ENCODE measurements at regions not wholly inside any gene's neighbourhood (a gene's known extent, or its start where the extent isn't known, plus 50 kb on each side); places are given as distances from the start of the nearest gene placed in this dataset.

DNA sequence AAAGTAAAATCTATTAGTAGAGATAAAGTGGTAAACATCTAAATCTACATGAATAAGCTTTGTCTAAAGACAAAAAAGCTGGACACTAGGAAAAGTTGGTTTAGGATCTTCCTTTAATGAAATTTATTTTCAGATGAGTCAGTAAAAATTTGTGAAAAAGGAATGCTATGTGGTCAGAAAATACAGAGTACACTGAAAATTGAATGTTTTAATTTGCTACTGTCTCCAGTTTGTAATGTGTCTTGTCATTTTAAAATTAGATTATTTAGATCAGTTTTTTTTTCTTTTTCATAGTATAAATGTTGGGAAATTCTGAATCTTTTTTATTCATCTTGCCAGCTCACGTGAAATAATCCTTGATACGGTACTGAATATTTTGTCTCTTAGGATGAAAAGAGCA, 56.9 kb downstream of the SLITRK6 start:
- no peak for DNase-seq

DNA sequence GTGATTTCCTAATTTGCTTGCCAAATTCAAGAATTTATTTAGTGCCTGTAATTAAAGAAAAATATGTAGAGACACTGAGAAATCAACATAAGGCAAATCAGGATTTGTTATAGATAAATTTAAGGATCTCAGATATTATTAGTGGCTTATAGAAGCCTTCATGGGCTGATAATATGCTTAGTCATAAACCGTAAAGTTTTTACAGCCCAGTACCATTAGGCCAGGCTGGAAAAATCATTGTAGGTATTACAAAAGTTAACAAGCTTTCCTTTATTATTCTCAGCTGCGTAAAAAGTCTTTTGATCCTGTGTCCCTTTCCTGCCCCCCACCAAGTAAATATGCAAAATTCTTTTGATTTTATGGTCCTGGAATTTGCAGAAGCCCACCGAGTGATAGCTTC, 58.2 kb downstream of the SLITRK6 start:
- no peak for DNase-seq

DNA sequence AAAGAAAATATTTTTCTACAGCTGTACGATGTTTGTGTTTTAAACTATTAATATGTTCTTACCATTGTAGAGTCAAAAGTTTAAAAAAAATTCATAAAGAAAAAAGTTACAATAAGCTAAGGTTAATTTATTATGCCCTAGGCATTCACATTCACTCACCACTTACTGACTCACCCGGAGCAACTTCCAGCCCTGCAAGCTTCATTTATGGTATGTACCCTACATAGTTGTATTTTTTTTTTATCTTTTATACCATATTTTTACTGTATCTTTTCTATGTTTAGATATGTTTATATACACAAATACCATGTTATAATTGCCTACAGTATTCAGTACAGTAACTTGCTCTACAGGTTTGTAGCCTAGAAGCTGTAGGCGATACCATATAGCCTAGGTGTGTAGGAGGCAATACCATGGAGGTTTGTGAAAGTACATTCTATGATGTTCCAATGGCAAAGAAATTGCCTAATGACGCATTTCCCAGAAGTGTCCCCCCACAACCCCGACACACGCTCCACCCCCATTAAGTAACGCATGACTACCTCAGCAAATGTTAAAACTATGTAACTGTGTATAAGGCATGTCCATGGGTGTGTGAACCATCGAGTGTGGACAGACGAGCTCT, 60.4 kb downstream of the SLITRK6 start:
- no peak for DNase-seq

DNA sequence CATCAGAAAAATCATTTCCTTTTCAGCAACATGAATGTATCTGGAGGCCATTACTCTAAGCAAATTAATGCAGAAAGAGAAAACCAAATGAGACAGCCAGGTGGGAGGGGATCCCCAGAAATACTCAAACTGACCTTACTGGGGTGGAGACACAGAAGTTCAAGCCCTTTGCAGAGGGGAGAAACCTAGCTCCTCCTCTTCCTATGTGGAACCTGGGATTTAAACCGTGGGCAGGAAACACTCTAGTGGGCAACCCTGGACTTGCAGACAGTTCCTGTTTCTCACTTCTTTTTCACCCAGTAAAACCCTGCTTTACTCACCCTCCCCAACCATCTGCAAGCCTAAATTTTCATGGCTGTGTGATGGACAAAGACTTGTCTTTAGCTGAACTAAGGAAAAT, 61.3 kb downstream of the SLITRK6 start:
- DNase-seq, result no peak

DNA sequence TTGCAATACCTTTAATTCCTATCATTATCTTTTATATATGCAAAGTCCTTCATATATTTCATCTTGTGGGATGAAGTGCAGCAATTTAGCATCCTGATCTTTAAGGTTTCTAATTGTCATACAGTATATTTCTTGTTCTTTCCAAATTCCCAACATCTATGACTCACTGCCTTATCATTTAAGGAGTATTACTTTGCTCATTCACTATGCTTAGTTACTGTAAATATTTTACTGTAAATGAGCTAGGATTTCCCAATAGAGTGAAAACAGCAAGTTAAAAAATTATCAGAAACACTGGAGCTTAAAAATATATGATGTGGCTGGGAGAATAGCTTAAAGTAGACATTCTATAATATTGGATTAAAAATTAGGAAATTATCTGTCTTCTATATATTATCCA, 69.9 kb downstream of the SLITRK6 start:
- no peak for DNase-seq

DNA sequence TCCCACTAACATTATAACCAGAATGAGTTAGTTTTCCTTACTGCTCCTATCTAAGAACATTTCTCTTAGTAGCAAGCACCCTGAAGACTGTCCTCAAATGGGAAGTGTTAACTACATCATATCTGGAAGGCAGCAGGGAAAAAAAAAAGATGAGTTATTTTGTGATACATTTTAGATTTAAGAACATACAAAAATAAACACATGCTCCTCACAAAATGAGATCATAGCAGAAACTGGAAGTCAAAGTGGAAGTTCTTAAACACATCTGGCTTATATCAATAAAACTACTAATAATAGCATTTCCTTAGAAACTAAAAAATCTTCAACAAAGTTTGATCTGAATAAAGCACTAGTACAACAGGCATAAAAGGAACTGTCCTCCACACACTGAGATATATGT, 70.4 kb downstream of the SLITRK6 start:
- no peak for DNase-seq

DNA sequence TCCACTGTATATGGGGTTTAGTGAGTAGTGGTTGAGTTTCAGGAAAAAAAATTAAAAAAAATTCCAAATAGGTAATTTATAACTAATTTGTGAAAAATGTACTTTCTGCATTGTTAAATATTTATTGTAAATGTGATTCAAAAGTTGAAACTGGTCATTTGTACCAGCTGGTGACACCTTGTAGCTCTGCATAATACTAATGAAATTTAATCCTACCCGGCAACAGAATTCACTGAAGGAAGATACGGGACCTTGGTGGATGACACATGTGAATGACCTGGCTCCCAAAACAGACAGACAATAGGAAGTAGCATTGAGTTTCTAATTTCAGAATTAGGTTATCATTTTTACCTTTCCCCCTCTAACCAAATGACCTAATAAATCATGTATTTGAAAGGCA, 73.8 kb downstream of the SLITRK6 start:
- no peak for DNase-seq

DNA sequence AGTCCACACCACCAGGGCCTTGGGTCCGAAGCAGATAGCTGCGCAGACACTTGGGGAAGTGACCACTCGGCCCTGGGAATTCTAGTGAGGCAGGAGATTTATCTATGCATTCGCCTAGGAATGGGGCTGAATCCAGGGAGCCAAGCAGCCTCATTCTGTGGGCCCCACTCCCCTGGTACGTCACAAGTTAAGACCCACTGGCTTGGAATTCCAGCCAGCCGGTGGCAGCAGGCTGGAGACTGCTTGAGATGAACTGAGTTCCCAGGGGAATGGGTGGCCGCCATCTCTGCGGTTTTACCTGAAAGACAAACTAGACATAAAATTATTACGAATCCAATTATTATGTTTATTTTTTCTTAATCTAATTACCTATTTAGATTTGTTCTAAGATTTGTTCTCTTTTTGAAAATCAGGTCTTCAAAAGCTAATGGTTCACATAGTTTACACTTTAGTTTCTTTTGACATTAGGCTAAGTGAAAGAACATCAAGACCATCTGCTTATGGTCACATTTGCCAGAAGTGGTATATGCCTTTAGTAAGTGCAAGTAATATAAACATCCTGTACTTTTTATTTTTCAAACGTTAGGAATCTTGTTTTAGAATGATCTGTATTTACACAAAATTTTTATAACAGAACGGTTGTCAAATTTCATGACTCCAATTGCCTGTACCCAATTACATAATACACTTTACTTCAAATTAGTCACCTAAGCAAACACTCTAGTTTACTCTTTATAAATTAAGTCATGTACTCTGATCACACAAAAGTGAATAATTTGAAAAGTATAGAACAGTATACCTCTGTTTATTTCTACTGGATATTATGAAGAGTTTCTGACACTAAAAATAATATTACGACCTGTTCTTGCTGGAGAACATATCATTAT, 74.4 kb downstream of the SLITRK6 start:
- DNase-seq, result no peak

DNA sequence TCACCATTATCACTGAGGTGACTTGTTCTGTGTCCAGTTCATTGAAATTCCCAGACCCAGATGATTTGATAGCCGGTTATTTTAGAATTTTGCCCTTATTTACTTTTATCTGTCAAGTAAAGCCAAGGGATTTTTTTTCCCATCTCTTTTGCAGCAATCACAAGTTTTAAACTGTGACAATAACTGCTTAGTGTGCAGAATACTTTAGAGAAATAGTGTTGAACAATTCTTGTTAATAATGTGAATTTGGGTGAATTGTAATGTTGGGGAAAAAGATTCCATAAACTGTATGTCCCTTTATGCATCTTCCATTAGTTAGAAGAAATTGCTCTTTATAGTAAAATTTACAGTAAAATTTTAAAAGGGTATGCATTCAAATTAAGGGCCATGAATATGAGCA, 79.5 kb downstream of the SLITRK6 start:
- no peak for DNase-seq

DNA sequence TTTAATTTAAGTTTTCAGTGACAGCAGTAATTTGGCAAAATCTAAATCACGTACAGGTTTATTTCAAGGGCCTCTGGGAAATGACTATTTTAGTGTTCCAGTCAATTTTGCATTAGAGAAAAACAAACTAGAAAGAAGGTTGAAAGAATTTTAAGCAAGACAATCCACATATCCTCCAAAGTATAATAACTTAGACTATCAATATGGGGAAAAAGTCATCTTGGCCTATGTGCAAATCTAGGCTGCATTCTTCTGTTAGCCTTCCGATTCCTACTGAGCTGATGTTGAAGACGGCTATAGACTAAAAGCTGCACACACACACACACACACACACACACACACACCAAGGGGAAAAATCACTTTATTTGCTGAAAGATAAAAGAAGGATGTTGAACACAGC, 81.3 kb downstream of the SLITRK6 start:
- no peak for DNase-seq

DNA sequence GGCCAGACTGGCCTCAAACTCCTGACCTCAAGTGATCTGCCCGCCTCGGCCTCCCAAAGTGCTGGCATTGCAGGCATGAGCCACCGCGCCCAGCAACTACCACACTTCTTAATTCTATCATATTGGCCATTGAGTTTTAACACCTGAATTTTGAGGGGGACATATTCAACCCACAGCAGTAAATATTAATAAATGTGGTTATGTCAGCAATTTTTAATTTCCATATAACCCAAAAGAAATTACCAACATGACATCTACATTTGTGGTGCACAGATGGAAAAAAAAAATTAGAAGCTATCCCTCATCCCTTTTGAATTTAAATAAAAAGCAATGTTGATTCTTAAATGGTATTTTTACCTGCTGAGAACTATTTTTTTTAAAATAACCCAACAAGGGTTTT, 88.7 kb downstream of the SLITRK6 start:
- no peak for DNase-seq

DNA sequence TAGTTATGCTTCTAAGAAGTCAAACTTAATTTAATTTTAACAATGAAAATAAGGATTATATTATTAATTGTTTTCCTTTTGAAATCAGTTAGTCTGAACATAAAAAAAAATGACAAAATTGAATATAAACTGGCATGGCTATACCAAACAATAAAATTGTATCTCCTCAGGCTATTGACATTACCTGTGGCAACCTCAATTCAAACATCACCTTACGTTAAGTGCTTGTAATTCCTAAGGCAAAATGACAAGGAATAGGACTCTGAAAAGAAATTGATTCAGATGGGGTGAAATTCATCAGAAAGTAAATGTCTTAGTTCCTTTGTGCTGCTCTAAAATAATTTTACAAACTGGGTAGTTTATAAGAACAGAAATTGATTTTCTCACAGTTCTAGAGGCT, 89.5 kb downstream of the SLITRK6 start:
- no peak for DNase-seq

DNA sequence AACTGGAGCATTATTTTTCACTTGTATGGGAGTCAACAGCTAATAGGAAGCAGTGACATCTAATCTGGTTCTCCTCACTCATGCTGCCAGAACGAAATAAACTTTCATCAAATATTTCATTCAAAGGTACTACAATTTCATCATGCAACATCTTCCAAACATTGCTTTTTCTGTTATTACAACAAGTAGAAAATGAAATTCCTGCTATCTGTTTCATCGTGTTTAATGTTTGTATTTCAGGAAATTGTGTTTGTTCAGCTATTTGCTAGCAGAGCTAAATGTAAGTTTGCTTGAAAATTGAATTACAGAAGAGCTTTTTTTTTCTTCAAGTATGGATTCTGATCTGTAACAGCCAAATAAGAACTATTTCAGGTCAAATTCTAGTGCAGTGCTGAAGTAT, 90.1 kb downstream of the SLITRK6 start:
- DNase-seq, result no peak

DNA sequence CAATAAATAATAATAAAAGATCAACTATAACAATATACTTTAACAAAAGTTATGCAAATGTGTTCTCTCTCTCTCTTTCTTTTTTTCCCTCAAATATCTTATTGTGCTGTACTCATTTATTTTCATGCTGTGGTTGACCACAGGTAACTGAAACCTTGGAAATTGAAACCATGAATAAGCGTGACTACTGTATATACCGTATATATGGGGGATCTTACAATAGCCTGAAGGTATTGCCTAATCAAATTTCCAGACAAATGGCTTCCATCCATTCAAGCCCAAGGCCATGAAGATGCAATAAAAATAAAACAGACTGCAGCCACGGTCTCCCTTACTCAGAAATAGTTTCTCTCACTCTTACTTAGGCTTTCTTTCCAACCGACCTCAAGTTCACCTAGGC, 98.3 kb downstream of the SLITRK6 start:
- no peak for DNase-seq

DNA sequence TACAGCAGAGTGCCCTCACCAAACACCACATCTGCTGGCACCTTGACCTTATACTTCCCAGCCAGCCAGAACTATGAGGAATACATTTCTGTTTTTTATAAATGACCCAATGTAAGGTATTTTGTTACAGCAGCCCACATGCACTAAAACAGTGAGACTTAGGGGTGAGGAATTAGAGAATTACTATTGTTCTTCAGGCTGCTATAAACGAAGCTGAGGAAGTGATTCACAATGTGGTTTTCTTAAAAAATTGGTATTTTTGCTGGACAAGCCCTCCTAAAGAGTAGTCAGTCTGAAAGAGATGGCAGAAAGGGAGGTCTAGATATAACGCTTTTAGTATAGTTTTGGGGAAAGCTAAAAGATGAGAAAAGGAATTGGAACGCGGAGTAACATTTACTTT, 101.0 kb downstream of the SLITRK6 start:
- no peak for DNase-seq

DNA sequence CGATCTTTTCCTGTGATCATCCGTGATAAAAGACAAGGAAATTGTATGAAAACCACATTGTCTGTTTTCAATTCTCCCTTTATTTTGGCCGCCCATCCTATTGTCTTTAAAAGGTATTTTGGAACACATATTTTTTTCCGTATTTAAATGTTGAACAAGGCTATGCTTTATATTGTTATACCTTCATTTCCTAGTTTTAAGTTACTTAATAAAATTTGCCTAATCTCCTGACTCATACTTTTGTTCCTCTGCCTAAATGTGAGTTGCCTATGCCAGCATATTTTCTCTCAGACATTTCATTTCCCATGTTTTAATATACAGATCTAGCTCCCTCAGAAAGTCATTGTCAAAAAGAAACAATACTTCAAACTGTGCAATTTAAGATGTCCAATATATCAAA, 104.2 kb downstream of the SLITRK6 start:
- DNase-seq, result no peak

DNA sequence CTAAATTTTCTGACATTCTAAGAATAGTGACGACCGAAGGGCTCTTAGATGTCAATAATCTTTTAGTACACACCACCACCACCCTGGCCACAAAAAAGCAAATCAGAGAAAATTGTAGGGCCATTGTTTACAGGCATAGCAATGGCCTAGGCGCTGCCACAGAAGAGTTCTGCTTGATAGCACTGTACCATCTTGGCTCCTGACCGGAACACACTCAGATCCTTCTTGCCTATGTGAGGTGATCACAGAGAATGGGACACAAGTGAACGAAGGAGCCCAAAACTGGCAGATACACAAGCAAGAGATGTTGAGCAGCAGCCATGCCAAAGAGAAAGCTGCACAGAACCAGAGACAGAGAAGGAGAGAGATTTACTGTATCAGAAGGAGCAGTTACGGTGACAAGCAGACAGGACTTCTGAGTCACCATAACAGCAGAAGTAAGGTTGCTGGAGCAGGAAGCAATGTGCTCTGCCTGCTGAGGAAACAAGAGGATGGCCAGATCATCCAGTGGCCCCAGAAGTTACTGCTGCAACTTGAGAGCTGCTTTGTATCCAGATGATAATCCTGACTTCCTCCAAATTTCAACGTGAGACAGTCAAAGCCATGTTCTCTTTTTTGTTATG, 105.2 kb downstream of the SLITRK6 start:
- no peak for DNase-seq

DNA sequence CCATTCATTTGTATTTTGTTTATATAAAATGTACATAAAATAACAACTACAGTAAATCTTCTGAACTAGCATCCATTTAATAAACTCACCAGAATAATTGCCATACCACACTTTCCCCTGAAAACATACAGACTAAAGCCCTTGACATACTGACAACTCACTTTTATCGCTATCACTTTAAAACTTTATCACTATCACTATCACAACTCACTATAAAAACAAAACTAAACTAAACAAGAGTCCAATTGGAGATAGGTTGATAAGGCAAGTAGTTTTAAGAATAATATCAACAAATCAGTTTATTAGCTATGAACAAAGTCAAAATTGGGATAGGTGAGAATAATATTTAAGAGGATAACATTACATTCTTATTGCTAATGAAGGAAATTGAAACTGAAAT, 108.9 kb downstream of the SLITRK6 start:
- no peak for DNase-seq

DNA sequence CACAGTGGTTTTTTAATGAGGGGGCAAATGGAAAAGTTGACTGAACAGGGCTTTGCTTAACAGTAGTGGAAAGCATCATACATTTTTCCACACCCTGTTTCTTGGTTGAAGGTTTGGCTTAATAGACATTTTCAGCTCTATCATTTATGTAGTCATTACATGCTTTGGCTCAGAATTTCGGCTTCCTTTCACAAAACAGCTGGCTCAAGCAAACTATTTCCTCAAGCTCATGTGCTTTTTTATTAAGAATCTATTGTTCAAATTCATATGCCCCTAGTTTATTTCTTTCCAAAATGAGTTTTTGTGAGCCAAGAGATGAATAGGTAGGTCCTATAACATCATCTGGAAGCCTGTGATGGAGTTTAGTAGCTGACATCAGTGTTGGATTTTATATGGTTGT, 113.8 kb downstream of the SLITRK6 start:
- DNase-seq, result no peak

DNA sequence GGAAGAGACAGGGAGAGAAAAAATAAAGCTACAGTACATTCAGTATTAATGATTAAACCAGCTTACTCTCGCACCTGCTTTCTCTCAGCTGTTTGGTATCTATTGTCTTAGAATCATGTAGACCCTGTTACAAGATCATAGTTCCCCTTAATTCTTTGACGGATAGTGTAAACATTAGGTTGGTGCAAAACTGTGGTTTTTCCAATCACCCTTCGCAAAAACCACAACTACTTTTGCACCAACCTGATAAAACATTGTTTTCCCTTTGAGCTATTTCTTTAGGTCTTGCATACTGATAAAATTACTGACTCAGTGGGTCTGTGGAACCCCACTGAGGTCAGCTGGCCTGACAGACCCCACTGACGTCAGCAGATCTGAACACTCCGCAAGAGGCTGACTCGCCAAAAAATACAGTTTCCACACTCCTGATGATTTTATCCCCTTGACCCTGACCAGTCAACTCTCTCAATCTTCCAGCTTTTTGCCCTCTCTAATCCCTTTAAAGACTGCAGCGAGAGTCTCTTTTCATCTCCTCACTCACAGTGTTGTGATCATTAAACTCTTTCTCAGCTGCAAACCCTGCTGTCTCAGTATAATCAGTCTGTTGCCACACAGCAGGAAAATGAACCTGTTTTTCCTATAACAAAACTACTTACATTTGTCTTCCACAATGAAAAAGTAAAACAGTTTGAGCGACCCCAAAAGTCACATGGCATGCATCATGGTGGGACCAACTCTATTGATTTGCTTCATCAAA, 123.9 kb downstream of the SLITRK6 start:
- no peak for DNase-seq

DNA sequence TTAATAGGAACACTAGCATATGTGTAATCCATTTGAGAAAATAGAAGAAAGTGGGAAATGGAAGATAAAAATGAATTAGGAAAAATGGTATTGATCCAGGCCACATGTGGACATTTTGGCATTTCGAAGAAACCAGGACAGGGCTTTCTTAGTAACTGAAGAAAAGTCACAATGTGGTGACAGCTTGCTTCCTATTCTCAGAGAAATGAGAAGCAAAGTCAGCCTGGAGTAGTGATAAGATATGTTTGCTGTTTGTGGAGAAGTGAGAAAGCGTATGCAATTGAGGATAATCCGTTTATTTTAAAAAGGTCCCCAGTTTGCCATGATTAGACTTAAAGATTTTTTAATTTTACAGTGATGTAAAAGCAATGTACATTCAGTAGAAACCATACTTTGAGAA, 127.9 kb downstream of the SLITRK6 start:
- no peak for DNase-seq

DNA sequence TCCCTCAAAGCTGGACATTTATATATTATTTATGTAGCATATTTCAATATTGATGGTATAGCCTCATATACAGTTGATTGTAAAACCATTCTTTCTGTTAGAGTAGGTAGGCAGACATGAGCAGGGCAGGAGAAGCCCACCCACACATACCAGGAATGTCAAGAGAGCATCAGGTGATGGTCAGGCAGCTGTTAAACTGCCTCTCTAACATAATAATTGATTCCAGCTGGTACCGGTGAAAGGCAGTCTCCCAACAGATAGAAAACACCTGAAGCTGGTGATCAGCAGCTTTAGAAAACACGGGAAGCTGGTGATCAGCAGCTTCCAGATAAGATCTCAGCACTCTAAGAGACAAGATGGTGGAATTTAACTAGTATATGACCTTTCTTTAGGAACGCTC, 132.9 kb downstream of the SLITRK6 start:
- DNase-seq, result no peak

DNA sequence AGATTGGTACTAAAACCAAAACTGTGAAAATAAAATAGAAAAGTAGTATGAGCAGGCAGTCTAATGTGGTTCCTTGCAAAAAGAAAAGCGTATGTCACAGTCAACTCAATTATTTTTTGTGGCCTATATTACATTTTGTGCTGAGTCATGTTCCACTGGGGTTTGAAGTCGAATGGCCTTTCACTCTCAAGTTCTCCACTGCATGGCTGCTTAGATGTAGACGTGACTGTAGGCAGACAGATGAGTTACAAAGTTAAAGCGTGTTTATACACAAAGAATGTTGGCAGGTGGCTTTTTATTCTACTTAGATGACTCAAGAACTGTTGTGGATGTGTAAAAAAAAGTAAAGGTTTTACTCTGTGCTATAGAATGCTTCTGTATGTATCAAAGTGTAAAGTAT, 133.9 kb downstream of the SLITRK6 start:
- DNase-seq, result no peak

DNA sequence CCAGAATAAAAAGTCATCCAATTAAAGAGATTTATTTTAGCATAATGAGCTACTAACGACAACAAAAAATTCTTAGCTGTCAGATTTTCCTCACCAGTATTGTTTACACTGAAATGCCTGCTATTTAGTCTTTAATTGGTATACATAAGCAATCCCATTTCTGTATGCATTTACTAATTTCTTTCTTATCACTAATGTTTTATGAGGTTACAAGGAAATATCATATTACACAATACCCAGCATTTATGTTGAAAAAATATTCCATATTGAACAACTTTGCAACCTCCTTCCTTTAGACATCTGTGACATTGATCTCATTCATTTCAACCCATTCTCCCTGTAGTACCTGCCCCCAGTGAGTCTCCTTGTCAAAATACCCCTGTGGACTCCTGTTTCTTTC, 135.4 kb downstream of the SLITRK6 start:
- DNase-seq, result no peak
